H1 (cell line): ENCODE measurements at regions not wholly inside any gene's neighbourhood (a gene's known extent, or its start where the extent isn't known, plus 50 kb on each side); places are given as distances from the start of the nearest gene placed in this dataset.

Experiments used
- CBX5 ChIP-seq: fragments of 300-800, 300-1000 bp; sonication (generic); IDR thresholded peaks from 2 replicates; pipeline ENCODE4 v1.7.1; 2016; ENCODE audit warnings: antibody characterized with exemption, low read length, low read depth
- CHD2 ChIP-seq: IDR thresholded peaks from 2 replicates; pipeline ENCODE4 v1.6.1; 2012; ENCODE audit warnings: low read length, improper control_type of control experiment
- CHD7 ChIP-seq: fragments of 300-600 bp; sonication (generic); IDR thresholded peaks from 2 replicates; pipeline ENCODE4 v1.7.1; 2012; ENCODE audit warnings: low read length, moderate library complexity, mild to moderate bottlenecking, inconsistent platforms; ENCODE audit not compliant: insufficient replicate concordance
- EP300 ChIP-seq, 2 experiments: IDR thresholded peaks; 1 replicate in 1 of 2; 2 replicates in 1 of 2; pipeline ENCODE4 v1.6.1; 2011 to 2012; ENCODE audit warnings: low read depth in 2 of 2, low read length in 2 of 2, mild to moderate bottlenecking in 2 of 2, borderline replicate concordance in 1 of 2, inconsistent platforms in 1 of 2, moderate library complexity in 1 of 2
- GTF2F1 ChIP-seq: IDR thresholded peaks from 2 replicates; pipeline ENCODE4 v1.6.1; 2012; ENCODE audit warnings: low read depth, low read length, improper control_type of control experiment, borderline replicate concordance
- RAD21 ChIP-seq, 2 experiments: IDR thresholded peaks in 1 of 2; conservative IDR thresholded peaks in 1 of 2; 2 replicates each; pipeline ENCODE4 v1.6.1; 2011; ENCODE audit warnings: low read depth in 2 of 2, low read length in 2 of 2, improper control_type of control experiment in 1 of 2, inconsistent platforms in 1 of 2, mild to moderate bottlenecking in 1 of 2, moderate library complexity in 1 of 2
- TAF1 ChIP-seq: IDR thresholded peaks from 2 replicates; pipeline ENCODE4 v1.6.1; 2011; ENCODE audit warnings: mild to moderate bottlenecking, low read depth, low read length
- TBP ChIP-seq: IDR thresholded peaks from 2 replicates; pipeline ENCODE4 v1.6.1; 2011; ENCODE audit warnings: low read depth, low read length, improper control_type of control experiment
- TEAD4 ChIP-seq: IDR thresholded peaks from 2 replicates; pipeline ENCODE4 v1.6.1; 2012; ENCODE audit warnings: low read depth, low read length, inconsistent platforms, mixed read lengths

GRCh38 chr2:204447722-204448121 lies 97.6 kb upstream of the PARD3B start (continued):
- TF ChIP-seq CHD7 (no peak), CBX5 (no peak), TBP (no peak), TAF1 (no peak), RAD21 (IDR thresholded peaks at IDR 0.05 in 1 of 2, conservative IDR thresholded peaks at IDR 0.05 in 1 of 2; ENCODE audit: low read depth in 2 of 2, low read length in 2 of 2) (no peak), CHD2 (no peak), EP300 (IDR thresholded peaks at IDR 0.05; ENCODE audit: borderline replicate concordance in 1 of 2, low read depth in 2 of 2, low read length in 2 of 2) (no peak), GTF2F1 (no peak), TEAD4 (no peak)
